ENCODE measurements at regions not wholly inside any gene's neighbourhood (a gene's known extent, or its start where the extent isn't known, plus 50 kb on each side); places are given as distances from the start of the nearest gene placed in this dataset.

- no peak overlapping the region for H3K4me3 ChIP-seq (replicated peaks; ENCODE audit: low read depth, low read length)
- no peak for TF ChIP-seq CTCF (IDR thresholded peaks at IDR 0.05; ENCODE audit: low read length, missing control alignments)
- no peak for DNase-seq (ENCODE audit: low read depth)
Measured at GRCh38 chr7:17719998-17720397, 220.3 kb downstream of the SNX13 start.

- no peak for DNase-seq (ENCODE audit: low read depth)
- no peak for TF ChIP-seq CTCF (IDR thresholded peaks at IDR 0.05; ENCODE audit: low read length, missing control alignments)
- H3K4me3 ChIP-seq (replicated peaks; ENCODE audit: low read depth, low read length), result no peak overlapping the region
Measured at GRCh38 chr7:17721736-17722285, 218.5 kb downstream of the SNX13 start.

DNA sequence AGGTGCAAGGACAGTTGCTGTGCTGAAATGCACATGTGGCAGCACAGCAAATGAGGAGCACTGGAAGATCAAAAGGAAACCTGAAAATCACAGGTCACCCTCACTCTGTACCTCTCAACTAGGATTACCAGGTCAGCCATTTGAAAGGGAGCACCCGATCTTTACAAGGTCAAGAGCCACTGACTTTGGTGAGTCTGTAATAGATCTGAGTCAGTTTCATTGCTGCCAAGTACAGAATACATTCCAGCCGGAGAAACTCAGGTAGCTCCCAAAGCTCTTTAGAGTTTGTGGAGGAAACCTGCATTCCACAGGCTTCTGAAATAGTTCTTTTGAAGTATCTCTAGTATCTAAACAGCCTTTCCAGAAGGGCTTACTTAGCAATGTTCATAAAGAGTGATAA is 217.5 kb downstream of the SNX13 start:
- no peak overlapping the region for H3K4me3 ChIP-seq (replicated peaks; ENCODE audit: low read depth, low read length)
- no peak for TF ChIP-seq CTCF (IDR thresholded peaks at IDR 0.05; ENCODE audit: low read length, missing control alignments)
- DNase-seq (ENCODE audit: low read depth), result no peak

DNA sequence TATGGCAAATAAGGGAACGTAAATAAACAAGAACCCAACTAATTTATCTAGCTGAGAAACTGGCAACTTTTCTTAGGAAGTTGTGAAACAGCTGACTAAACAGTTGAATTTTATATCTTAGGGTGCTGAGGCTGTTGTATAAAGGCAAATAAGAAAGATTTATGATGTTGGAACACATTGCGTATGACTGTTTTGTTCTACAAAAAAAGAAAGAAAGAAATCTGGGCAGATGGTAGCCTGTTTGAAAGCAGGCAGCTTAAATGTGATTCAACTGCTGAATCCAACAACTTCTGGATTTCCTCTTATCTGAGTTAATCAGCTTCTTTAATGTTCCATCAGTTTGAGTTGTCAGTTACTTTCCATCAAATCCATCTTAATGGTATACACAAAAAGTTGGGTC is 214.5 kb downstream of the SNX13 start:
- DNase-seq (ENCODE audit: low read depth), result peak; percentile 23
- no peak overlapping the region for H3K4me3 ChIP-seq (replicated peaks; ENCODE audit: low read depth, low read length)
- no peak for TF ChIP-seq CTCF (IDR thresholded peaks at IDR 0.05; ENCODE audit: low read length, missing control alignments)

DNA sequence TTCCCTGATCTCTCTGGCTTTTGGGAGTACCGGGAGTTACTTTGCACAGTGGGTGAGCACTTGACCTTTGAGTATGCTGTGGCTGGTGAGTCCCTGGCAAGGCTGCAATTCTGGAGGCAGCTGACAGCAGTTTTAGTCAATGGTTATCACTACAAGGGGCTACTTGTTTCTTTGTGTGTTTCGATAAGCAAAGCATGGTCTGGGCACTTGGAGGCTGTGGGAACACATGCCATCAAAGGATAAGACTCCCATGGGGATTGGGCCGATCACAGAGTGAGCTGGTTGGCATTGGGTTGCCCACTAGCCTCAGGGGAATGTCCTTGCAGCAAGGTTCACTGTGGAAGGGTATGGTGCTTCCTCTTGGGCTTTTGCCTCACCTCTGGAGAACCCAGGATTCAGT is 208.2 kb downstream of the SNX13 start:
- TF ChIP-seq CTCF (IDR thresholded peaks at IDR 0.05; ENCODE audit: low read length, missing control alignments), result no peak
- H3K4me3 ChIP-seq (replicated peaks; ENCODE audit: low read depth, low read length), result no peak overlapping the region
- DNase-seq (ENCODE audit: low read depth), result no peak
